Fibroblast of skin of right biceps (primary cell): ENCODE measurements at regions not wholly inside any gene's neighbourhood (a gene's known extent, or its start where the extent isn't known, plus 50 kb on each side); places are given as distances from the start of the nearest gene placed in this dataset.
A peak's percentile ranks its signal among the peaks of the same experiment; 100 is the strongest.

Source experiments
- DNase-seq: peaks from one replicate; pipeline ENCODE4 v3.0.0-alpha.2; 2013

GRCh38 chr5:107808671-107809137 is 138.0 kb upstream of the EFNA5 start:
- no peak for DNase-seq

GRCh38 chr5:107807431-107807830 is 136.7 kb upstream of the EFNA5 start:
- no peak for DNase-seq

- no peak for DNase-seq
Measured at GRCh38 chr5:107806705-107807104, 136.0 kb upstream of the EFNA5 start.

- DNase-seq: no peak
Measured at GRCh38 chr5:107806271-107806670, 135.5 kb upstream of the EFNA5 start.

- DNase-seq: no peak
Measured at GRCh38 chr5:107805824-107806223, 135.1 kb upstream of the EFNA5 start.

GRCh38 chr5:107805166-107805565 is 134.4 kb upstream of the EFNA5 start:
- no peak for DNase-seq

GRCh38 chr5:107803728-107804127 is 133.0 kb upstream of the EFNA5 start:
- DNase-seq: no peak

GRCh38 chr5:107801061-107801460 is 130.3 kb upstream of the EFNA5 start:
- DNase-seq: no peak

- DNase-seq: no peak
Measured at GRCh38 chr5:107799306-107799705, 128.6 kb upstream of the EFNA5 start.

GRCh38 chr5:107796797-107797196 is 126.1 kb upstream of the EFNA5 start:
- DNase-seq: no peak

GRCh38 chr5:107794741-107795140 is 124.0 kb upstream of the EFNA5 start:
- DNase-seq: no peak

GRCh38 chr5:107792940-107793339 is 122.2 kb upstream of the EFNA5 start:
- DNase-seq: no peak

- no peak for DNase-seq
Measured at GRCh38 chr5:107790671-107791070, 119.9 kb upstream of the EFNA5 start.

GRCh38 chr5:107786424-107786823 is 115.7 kb upstream of the EFNA5 start:
- no peak for DNase-seq

- peak; percentile 14 for DNase-seq
Measured at GRCh38 chr5:107783551-107783950, 112.8 kb upstream of the EFNA5 start.

GRCh38 chr5:107782561-107783169 is 111.9 kb upstream of the EFNA5 start:
- no peak for DNase-seq

- peak; percentile 38 for DNase-seq
Measured at GRCh38 chr5:107781451-107781850, 110.7 kb upstream of the EFNA5 start.

GRCh38 chr5:107779437-107779836 is 108.7 kb upstream of the EFNA5 start:
- DNase-seq: no peak

- DNase-seq: no peak
Measured at GRCh38 chr5:107778647-107779046, 107.9 kb upstream of the EFNA5 start.

- no peak for DNase-seq
Measured at GRCh38 chr5:107776922-107777740, 106.4 kb upstream of the EFNA5 start.

- no peak for DNase-seq
Measured at GRCh38 chr5:107776506-107776905, 105.8 kb upstream of the EFNA5 start.

GRCh38 chr5:107774316-107774715 is 103.6 kb upstream of the EFNA5 start:
- DNase-seq: no peak

- DNase-seq: no peak
Measured at GRCh38 chr5:107773479-107773878, 102.7 kb upstream of the EFNA5 start.
